ENCODE measurements at regions not wholly inside any gene's neighbourhood (a gene's known extent, or its start where the extent isn't known, plus 50 kb on each side); places are given as distances from the start of the nearest gene placed in this dataset.
A peak's percentile ranks its signal among the peaks of the same experiment; 100 is the strongest.

DNA sequence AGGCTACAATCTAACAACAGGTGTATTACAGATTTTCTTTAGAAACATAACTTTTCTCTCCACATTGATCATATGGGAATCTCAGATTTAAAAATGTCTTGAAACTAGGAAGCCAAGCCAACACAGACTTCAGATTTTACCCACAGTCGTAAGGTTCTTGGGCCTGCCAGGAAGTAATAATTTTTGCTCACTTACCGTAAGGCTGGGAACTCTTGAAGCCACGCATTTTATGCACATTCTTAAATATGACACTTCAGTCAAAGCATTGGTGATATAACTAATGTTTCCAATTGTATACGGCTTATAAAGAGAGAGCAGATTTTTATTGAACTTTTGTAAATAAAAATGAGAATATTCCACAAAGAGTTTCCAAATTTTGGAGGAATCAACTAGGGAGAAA, 328.9 kb upstream of the TRPC7 start:
- Mint-ChIP-seq H3K27me3 (ENCODE audit: unreplicated experiment) (peaks cover 49% of the 10 kb centered on the region), H3K27ac (ENCODE audit: unreplicated experiment) (no peak overlapping the region), H3K9me3 (ENCODE audit: unreplicated experiment) (peaks cover 15% of the 10 kb centered on the region), H3K4me3 (ENCODE audit: unreplicated experiment) (no peak overlapping the region), H3K4me1 (ENCODE audit: unreplicated experiment) (no peaks in the 10 kb centered on the region), H3K36me3 (ENCODE audit: unreplicated experiment) (no peaks in the 10 kb centered on the region)
- DNase-seq (ENCODE audit: extremely low spot score, unreplicated experiment) = no peak
- TF ChIP-seq, protein P1, sequence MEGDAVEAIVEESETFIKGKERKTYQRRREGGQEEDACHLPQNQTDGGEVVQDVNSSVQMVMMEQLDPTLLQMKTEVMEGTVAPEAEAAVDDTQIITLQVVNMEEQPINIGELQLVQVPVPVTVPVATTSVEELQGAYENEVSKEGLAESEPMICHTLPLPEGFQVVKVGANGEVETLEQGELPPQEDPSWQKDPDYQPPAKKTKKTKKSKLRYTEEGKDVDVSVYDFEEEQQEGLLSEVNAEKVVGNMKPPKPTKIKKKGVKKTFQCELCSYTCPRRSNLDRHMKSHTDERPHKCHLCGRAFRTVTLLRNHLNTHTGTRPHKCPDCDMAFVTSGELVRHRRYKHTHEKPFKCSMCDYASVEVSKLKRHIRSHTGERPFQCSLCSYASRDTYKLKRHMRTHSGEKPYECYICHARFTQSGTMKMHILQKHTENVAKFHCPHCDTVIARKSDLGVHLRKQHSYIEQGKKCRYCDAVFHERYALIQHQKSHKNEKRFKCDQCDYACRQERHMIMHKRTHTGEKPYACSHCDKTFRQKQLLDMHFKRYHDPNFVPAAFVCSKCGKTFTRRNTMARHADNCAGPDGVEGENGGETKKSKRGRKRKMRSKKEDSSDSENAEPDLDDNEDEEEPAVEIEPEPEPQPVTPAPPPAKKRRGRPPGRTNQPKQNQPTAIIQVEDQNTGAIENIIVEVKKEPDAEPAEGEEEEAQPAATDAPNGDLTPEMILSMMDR (IDR thresholded peaks at IDR 0.05) = no peak

DNA sequence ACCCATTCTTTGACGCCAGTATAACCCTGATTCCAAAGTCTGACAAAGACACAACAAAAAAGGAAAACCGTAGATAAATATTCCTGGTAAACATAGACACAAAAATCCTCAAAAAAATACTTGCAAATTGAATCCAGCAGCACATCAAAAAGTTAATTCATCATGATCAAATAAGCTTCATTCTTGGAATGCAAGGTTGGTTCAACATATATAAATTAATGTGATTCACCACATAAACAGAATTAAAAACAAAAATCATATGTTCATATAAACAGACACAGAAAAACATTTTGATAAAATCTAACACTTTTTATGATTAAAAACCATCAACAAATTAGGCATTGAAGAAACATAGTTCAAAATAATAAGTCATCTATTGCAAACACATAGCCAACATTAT, 324.2 kb upstream of the TRPC7 start:
- H3K36me3 Mint-ChIP-seq (ENCODE audit: unreplicated experiment) = peaks cover 2% of the 10 kb centered on the region
- TF ChIP-seq, protein P1 (IDR thresholded peaks at IDR 0.05) = no peak
- H3K4me1 Mint-ChIP-seq (ENCODE audit: unreplicated experiment) = no peaks in the 10 kb centered on the region
- H3K27me3 Mint-ChIP-seq (ENCODE audit: unreplicated experiment) = peaks cover 26% of the 10 kb centered on the region
- peaks cover 38% of the 10 kb centered on the region for H3K9me3 Mint-ChIP-seq (ENCODE audit: unreplicated experiment)
- DNase-seq (ENCODE audit: extremely low spot score, unreplicated experiment) = no peak
- H3K27ac Mint-ChIP-seq (ENCODE audit: unreplicated experiment) = no peak overlapping the region
- H3K4me3 Mint-ChIP-seq (ENCODE audit: unreplicated experiment) = no peak overlapping the region

DNA sequence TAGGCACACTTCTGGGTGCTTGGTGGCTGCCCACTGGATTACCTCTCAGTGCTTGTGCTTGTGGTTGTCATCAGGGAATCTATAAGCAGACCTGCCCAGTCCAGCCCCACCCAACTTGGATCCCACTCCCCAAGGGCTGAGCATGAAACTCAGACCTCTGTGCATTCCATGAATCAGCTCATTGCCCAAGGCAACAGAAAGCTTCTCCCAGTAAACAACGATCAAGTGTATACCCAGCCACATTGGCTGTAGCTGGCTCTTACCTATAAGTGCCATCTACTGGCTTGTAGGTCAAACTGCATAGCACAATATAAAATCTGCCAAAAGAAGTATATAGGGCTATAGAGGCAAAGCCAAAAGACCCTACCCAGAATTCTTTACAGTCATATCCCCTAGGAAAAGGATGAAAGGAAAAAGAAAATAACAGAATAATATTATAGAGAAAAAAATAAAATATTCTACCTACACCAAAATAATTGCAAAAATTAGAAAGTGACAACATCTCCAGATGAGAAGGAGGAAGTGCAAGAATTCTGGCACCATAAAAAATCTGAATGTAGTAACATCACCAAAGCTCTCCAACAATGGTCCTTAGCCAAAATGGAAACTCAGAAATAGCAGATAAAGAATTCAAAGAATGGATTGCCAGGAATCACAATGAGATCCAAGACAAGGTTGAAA, 321.0 kb upstream of the TRPC7 start:
- Mint-ChIP-seq H3K27me3 (ENCODE audit: unreplicated experiment) (peaks cover 11% of the 10 kb centered on the region), H3K9me3 (ENCODE audit: unreplicated experiment) (peaks cover 38% of the 10 kb centered on the region), H3K36me3 (ENCODE audit: unreplicated experiment) (peaks cover 2% of the 10 kb centered on the region), H3K27ac (ENCODE audit: unreplicated experiment) (no peak overlapping the region), H3K4me1 (ENCODE audit: unreplicated experiment) (no peaks in the 10 kb centered on the region), H3K4me3 (ENCODE audit: unreplicated experiment) (no peak overlapping the region)
- TF ChIP-seq, protein P1 (IDR thresholded peaks at IDR 0.05) = peak; percentile 29
- DNase-seq (ENCODE audit: extremely low spot score, unreplicated experiment) = no peak

DNA sequence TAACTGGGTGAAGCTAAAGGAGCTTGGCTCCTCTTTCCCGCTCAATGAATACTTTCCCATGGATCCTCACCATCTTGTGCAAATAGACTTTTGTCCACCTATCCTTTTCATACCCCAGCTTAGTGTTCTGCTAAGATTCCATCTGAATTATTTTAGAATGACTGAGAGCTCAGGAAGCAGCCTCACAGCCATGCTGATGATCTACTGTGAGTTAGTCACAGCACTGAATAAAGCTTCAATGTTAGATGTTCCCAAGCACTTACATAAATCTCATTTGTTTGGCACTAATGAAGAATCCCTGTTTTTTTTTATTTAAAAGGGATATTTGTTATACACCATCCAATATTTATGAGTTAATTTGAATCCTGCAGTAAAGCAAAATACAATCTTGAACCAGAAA, 317.6 kb upstream of the TRPC7 start:
- no peaks in the 10 kb centered on the region for H3K4me1 Mint-ChIP-seq (ENCODE audit: unreplicated experiment)
- no peak overlapping the region for H3K27ac Mint-ChIP-seq (ENCODE audit: unreplicated experiment)
- H3K9me3 Mint-ChIP-seq (ENCODE audit: unreplicated experiment) = peaks cover 20% of the 10 kb centered on the region
- H3K27me3 Mint-ChIP-seq (ENCODE audit: unreplicated experiment) = peaks cover 4% of the 10 kb centered on the region
- TF ChIP-seq, protein P1 (IDR thresholded peaks at IDR 0.05) = no peak
- no peak overlapping the region for H3K4me3 Mint-ChIP-seq (ENCODE audit: unreplicated experiment)
- DNase-seq (ENCODE audit: extremely low spot score, unreplicated experiment) = no peak
- H3K36me3 Mint-ChIP-seq (ENCODE audit: unreplicated experiment) = peaks cover 2% of the 10 kb centered on the region

DNA sequence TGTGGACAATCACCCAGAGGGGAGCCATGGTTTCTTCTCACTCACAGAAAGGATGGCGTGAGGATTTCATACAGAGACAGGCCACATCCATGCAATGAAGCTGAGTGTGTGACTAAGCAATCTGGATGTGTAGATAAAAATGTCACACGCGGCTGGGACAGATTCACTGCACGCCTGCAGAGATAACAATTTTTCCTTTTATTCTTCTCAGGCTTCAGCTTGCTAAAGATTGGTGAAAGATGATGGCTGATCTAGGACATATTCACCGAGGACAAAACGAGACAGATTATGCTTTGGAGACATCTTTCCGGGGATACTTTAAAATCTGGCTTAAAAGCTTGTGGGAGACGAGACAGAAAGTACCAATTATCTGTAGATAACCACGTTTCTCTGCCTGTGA, 313.9 kb upstream of the TRPC7 start:
- Mint-ChIP-seq H3K36me3 (ENCODE audit: unreplicated experiment) (no peaks in the 10 kb centered on the region), H3K27me3 (ENCODE audit: unreplicated experiment) (peaks cover 4% of the 10 kb centered on the region), H3K4me3 (ENCODE audit: unreplicated experiment) (no peak overlapping the region), H3K4me1 (ENCODE audit: unreplicated experiment) (peaks cover 13% of the 10 kb centered on the region), H3K27ac (ENCODE audit: unreplicated experiment) (no peak overlapping the region), H3K9me3 (ENCODE audit: unreplicated experiment) (peaks cover 5% of the 10 kb centered on the region)
- DNase-seq (ENCODE audit: extremely low spot score, unreplicated experiment) = no peak
- TF ChIP-seq, protein P1 (IDR thresholded peaks at IDR 0.05) = no peak

Data from osteocyte (in vitro differentiated cells).